A172 (cell line): ENCODE measurements at regions not wholly inside any gene's neighbourhood (a gene's known extent, or its start where the extent isn't known, plus 50 kb on each side); places are given as distances from the start of the nearest gene placed in this dataset.
"Not testable (repeated sequence)": the region's sequence is repeated elsewhere in the genome, so short reads cannot be mapped to it uniquely, and the experiment has no call there.

Experiments used
- DNase-seq: peaks from one replicate; pipeline ENCODE4 v3.0.0-alpha.2; 2015; ENCODE audit warnings: low spot score

- DNase-seq = peak; percentile 43
These were observed 164.4 kb upstream of the NAMPT start for GRCh38 chr7:106448992-106449859.

GRCh38 chr7:106448346-106448991 lies 163.7 kb upstream of the NAMPT start:
- no peak for DNase-seq

GRCh38 chr7:106447318-106447847 lies 162.6 kb upstream of the NAMPT start:
- no peak for DNase-seq

- DNase-seq = not testable (repeated sequence)
These were observed 160.6 kb upstream of the NAMPT start for GRCh38 chr7:106445366-106445765.

GRCh38 chr7:106444068-106444655 lies 159.4 kb upstream of the NAMPT start:
- DNase-seq = no peak

- DNase-seq = no peak
These were observed 158.4 kb upstream of the NAMPT start for GRCh38 chr7:106443156-106443555.

GRCh38 chr7:106442476-106442875 lies 157.7 kb upstream of the NAMPT start:
- DNase-seq = no peak

- not testable (repeated sequence) for DNase-seq
These were observed 156.6 kb upstream of the NAMPT start for GRCh38 chr7:106441343-106441742.

- not testable (repeated sequence) for DNase-seq
These were observed 152.2 kb upstream of the NAMPT start for GRCh38 chr7:106436933-106437332.

- DNase-seq = no peak
These were observed 148.6 kb upstream of the NAMPT start for GRCh38 chr7:106433377-106433776.

GRCh38 chr7:106430535-106431455 lies 146.0 kb upstream of the NAMPT start:
- DNase-seq = no peak

- no peak for DNase-seq
These were observed 145.3 kb upstream of the NAMPT start for GRCh38 chr7:106430103-106430502.

- no peak for DNase-seq
These were observed 142.0 kb upstream of the NAMPT start for GRCh38 chr7:106426803-106427202.

- DNase-seq = peak; percentile 96
These were observed 140.4 kb upstream of the NAMPT start for GRCh38 chr7:106425017-106425719.

- no peak for DNase-seq
These were observed 139.8 kb upstream of the NAMPT start for GRCh38 chr7:106424476-106425016.

GRCh38 chr7:106423821-106424475 lies 139.2 kb upstream of the NAMPT start:
- no peak for DNase-seq

- no peak for DNase-seq
These were observed 138.3 kb upstream of the NAMPT start for GRCh38 chr7:106423111-106423510.

- peak; percentile 69 for DNase-seq
These were observed 136.5 kb upstream of the NAMPT start for GRCh38 chr7:106421181-106421762.

- no peak for DNase-seq
These were observed 136.0 kb upstream of the NAMPT start for GRCh38 chr7:106420736-106421135.

- no peak for DNase-seq
These were observed 135.4 kb upstream of the NAMPT start for GRCh38 chr7:106420210-106420609.
